Femur (tissue), 1 donor: ENCODE measurements at regions not wholly inside any gene's neighbourhood (a gene's known extent, or its start where the extent isn't known, plus 50 kb on each side); places are given as distances from the start of the nearest gene placed in this dataset.

Experiments used
- DNase-seq: peaks from one replicate; pipeline ENCODE4 v3.0.0-alpha.2; 2017

DNA sequence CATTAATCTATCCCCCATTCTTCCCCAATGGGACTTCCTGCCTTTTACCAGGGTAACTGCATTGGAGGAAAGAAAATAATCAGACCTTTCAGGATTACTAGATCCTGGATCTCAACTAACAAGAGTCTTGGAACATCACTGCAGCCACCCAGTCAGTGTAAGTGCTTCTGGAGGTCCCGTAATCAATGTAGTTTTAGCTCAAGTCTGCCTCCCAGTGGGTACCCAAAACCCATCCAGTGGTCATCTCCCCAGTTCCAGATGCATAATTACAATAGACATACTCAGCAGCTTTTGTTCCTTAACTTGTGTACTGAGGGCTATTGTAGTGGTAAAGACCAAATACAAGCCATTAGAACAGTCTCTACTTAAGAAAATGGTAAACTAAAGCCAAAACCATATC is 319.1 kb downstream of the GPATCH2 start:
- DNase-seq, result no peak

DNA sequence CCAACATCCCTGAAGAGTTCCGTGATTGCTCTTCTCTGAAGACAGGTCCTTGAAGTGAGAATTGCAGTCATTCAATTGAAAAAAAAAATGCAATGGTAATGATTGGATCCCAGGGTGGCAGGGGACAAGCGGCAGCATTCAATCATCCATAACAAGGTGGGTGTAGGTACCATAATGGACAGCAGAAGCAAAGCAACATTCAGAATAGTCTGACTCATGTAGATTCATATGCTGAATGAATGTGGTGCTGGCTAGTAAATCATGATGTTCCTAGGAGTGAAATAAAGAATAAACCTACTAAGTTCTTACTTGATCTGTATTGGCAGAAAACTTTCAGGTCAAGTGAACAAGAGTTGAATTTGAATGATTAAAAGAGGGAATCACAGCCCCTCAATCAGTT is 319.6 kb downstream of the GPATCH2 start:
- DNase-seq, result no peak

DNA sequence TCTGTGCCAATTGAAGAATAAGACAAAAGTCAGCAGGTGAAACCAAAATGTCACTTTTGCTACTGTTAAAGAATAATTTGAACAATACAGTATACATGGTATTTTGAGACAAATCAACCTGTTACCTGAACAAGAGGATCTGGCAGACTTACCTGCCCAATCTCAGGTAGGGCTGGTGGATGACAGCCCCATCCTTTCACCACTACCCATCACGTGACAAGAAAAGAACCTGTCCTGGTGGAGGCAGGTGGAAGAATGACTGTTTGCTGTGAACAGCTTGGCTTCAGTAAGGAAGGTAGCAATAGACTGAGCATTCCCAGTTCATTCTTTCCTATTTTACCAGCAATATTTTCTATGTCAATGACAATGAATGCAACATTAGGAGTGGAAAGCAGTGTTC is 349.6 kb downstream of the GPATCH2 start:
- DNase-seq, result no peak

DNA sequence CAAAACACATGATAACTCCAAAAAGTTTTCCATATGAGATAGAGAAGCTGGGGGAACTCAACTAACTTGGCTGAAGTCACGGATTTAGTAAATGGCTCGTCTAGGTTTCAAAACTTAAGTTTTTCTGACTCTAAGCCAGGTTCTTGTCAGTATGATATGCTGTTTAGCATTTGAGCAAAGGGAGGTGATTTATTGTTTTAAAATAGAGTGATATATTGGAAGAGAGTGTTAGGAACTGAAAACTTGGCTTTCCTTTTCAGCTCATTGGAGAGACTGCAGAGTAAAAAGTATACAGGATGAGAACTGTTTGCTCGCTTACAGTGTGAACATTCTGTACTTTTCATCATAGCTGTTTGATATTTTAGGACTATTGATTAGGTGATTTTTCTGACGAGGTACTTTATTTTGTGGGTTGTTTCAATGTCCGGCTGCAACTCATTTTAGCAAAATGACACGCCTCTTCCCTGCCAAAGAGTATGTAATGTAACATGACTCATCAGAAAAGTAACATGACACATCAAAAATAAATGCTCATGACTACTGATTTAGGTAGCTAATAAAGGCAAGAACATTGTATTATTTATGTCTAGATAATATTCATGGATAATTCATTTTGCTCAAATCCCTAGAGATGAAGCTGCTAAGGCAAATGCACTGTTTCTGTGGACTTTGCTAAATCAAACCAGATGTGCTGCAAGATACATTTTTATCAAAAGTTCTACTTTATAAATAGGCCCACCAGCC is 355.1 kb downstream of the GPATCH2 start:
- no peak for DNase-seq

DNA sequence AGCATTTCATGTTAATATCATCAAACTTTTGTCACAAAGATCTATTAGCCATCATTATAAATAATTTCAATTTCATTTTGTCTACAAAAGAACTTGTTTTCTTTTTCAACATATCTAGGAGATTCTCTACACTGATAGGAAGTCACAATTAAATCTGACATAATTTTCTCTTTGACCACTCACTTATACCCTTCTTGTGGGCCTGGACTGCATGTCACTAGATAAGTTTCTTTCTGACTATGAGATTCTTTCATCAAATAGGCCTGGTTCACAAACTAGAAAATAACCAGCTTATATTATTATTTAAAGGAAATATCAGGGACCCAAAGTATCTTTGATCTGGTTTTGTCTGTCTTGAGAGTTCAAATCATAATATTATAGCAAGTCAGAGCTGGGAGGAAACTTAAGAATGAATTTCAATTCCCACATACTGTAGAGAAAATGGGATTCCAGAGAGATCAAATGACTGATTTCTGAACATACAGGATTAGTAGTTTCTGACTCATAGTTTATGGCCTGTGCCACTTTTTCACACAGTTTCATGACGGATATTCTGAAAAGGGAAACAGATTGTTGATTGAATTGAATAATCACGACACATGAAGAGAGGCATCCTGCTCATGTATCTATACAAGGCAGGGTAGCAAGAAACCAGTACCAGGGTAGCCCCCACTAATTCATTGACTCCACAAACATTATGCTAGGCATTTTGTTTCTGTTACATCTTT is 355.8 kb downstream of the GPATCH2 start:
- no peak for DNase-seq

DNA sequence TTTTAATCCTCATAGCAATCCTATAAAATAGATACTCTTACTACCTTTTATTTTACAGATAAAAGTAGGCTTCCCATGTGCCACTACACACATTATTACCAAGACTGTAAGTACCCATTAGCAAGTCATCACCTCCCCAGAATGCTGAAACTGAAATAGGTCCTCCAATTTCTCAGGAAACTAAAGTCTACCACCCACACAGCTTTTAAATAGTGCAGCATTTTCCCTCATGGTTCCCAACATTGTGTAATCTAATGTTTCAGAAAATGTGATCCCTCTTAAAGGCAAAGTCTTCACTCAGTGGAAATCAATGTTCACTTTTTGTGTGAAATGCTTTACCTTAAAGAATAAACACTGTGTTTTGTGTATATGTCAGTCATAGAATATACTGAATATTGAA is 356.5 kb downstream of the GPATCH2 start:
- no peak for DNase-seq

DNA sequence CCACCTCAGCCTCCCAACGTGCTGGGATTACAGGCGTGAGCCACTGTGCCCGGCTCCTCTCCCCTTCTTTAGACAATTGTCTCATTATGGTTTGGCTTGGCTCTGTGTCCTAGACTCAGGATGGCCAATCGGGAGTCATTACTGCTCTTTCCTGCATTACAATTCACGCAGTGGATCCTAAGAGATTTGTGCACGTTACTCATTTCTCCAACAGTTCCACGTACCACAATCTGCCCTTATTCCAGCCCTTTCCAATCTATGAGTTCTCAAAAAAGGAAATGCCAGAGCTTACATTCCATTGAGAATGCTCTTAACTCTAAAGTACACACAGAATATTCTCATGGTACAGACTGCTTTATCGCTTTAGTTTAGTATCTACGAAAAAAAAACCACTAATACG is 357.0 kb downstream of the GPATCH2 start:
- DNase-seq, result no peak

DNA sequence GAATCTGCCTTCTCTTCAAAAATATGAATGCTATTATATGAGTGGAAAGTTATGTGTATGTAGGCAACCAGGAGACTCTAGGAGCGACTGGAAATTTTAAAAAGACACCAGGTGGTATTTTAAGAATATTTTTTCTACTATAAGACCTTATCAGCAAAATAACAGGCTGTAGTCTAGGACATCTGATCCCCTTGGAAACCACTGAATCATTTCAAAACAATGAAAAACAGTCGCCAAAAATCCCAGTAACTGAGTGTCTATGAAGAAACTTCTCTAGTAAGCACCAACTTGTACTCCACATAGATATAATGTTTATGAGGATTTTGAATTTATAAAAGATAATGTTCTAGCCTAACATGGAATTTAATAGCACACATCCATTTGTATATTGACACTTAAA is 358.5 kb downstream of the GPATCH2 start:
- no peak for DNase-seq

DNA sequence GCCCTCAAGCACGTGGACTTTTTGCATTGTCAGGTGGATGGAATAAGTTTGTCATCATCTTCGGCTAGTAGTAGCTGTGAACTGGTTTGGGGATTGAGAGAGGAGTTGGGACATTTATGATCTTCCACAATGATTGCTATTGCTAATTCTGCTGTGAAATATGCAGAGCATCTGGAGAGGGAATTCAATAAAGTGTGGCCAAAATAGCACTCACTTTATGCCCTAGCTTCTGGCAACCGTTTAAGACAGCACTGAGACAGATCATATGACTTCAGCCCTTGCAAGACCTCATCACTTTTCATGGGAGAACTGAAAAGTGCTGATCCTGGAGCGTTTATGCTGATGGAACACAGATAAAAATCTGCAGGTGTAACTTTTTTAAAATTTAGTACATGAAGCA is 360.8 kb downstream of the GPATCH2 start:
- no peak for DNase-seq

DNA sequence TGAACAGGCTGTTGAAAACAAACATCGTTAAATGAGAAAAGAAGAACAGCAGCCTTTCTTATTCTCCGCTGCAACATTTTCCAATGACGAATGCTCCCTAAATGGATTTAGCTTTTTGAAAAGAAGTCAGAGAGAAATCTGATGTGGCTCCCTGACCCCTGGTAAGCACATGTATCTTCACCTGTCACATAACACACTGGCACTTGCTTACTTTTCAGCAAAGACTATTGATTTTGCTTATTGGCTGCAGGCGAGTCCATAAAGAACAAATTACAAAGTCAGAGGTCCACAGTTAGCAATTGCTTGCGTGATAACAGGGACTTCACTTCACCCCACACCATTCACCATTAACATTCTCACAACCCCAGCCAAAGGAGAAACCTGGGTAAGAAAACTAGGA is 362.8 kb downstream of the GPATCH2 start:
- DNase-seq, result no peak

DNA sequence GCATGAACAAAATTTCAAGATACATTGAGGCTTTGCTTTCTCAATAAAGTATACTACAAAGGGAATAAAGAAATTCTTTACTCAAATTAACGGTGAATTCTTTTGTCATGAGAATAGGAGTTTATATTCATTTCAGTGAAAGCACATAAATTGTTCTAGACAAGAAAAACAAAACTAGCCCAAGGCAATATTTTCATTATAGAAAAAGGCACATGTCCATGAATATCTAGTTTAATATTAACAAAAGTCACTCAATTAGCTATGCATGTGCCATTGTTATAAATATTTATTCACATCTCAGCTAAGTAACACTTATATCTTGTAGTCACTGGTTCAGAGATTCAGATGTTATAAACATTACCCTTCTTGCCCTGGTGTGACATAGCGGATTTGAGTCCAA is 369.3 kb downstream of the GPATCH2 start:
- DNase-seq, result no peak

DNA sequence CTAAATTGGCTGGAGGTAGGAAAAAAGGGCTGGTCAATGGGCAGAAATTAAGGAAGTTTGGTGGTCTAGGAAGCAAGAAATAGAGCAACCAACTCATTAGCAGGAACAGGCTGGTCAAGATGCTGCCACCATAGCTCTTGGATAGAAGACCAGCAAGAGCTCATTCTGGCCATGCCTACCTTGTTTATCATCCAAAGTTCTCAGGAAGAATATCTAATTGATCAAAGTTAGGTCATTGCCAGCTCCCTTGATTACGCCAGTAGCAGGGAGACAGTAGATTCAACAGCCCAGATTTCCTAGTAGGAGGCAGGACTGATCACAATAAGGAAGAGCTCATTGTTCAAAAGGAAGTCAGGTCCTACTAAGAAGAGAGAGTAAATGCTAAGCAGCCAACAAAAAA is 370.2 kb downstream of the GPATCH2 start:
- no peak for DNase-seq

DNA sequence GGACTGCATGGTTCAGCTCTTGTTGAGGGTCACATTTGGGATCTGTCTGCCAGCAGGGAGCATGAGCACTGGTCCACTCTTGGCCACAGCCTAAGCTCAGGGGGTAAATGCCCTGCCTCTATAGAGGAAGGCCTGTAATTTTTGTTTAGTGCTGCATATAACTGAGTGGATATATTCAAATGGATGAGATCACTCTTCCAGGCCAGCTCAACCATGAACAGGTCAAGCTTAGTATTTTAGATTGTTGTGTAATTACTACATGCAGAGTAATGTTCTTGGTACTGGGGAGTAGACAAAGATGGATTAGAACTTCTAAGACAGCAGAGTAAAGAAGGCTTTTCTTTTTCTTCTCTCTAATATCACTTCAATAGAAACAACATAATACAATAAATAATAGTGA is 376.9 kb downstream of the GPATCH2 start:
- no peak for DNase-seq

DNA sequence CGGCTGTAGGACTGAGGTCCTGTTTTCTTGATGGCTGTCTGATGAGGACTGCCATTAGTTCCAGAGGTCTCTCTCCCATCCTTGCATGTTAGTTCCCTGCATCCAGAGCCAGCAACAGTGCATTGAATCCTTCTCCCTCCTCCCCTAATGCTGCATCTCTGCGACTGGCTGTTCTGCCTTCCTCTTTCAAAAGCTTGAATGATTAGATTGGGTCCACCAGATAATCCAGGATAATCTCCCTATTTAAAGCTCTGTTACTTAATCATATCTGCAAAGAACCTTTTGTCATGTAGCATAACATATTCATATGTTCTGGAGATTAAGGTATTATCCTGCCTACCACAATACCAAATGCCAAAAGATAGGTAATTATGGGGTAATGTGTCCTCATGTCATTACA is 377.5 kb downstream of the GPATCH2 start:
- no peak for DNase-seq

DNA sequence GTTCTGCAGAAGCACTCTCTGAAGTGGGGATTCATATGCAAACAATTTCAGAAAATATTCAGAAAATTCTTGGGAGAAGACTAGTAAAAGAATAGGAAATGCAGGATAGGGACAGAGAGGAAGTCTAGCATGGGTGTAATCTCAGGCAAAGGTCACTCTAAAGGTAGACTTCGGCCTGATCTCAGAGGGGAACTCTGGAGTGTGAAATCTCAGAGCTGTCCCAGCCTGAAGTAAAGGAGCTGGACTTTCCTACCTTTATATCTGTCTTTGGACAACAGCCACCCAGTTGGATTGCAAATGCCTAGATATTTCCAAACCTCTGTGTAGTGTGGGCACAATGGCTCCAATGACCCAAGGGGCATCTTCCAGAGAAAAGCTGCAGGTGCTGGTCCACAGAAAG is 379.8 kb downstream of the GPATCH2 start:
- DNase-seq, result no peak

DNA sequence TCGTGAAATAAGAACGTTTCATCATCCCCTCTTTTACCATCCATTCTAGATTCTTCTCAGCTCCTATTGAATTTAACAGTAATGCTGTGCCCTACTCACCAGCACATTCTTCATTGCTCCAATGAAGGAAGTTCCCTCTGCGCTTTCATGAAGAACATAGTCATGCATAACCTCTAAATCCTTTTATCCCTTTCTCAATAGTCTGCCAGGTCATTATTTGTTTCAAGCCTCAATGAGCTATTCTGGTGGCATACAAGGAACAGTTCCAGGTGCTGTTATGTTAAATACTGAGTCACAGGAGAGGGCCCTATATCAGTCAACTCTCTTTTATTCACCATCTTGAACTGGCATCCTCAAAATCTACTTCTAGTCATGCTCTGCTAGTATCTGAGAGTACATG is 381.0 kb downstream of the GPATCH2 start:
- no peak for DNase-seq

DNA sequence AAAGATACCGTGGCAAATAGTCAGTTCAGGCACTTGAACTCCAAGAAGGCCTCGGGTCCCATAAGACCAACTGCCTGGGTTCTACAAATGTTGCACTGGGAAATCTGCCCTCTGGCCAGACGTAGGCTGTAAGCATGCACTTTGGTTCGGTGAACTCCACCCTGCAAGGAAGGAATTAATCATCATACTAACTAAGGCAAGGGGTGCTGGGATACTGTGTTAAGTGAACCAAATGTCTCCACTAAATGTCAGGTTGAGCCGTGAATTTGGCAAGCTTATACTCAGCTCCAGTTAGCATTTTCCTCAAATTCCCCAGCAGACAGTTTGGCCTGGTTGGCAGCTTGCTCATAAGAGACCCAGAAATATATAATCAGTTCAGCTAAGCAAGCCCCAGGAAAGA is 385.9 kb downstream of the GPATCH2 start:
- no peak for DNase-seq

DNA sequence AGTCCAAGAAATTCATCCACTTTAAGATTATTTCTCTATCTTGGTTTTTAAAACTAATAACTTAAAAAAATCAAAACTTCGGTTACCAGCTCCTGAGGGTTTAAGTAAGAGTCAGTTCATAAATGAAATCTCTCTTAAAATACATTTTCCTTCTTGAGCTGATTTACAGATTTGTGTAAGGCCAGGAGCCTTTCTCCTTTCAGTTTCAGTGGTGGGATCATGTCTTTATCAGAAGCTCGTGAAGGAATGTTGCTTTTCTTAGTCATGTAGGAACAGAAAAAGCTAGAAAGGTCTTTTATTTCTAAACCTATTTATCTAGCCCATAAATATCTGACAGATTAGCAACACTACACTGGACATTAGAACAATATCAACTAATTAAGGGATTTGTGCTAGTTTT is 390.2 kb downstream of the GPATCH2 start:
- DNase-seq, result no peak

DNA sequence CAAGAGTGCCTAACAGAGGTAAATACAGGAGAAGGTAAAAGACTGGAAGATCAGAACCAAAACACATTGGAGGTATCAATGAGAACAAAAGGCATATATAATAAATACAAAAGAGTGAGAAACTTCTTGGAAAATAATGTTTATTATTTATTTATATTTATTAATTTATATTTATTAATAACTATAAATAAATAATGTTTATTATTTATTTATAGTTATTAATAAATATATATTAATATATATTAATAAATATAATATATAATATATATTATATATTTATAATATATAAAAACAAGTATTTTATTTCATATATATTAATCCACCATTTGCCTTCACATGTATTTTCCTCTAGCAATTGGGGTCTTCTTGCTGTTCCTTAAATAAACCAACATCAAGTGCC is 391.9 kb downstream of the GPATCH2 start:
- no peak for DNase-seq

DNA sequence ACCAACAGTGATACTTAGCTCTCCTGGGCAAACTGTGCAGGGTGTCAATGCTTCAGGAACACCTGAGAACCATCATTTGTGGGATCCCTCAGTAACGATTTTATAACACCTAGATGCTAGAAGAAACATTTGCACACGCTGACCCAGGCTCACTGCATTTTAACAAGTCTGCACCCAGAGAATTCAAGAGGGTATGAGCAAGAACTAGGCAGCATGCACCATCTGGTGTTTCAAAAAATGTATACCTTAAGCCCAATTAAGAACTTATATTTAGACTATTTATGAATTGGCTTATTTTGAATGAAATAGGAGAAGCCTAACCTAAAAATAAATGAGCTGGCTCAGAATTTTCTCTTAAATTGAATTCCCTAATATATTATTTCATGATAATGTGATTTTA is 400.5 kb downstream of the GPATCH2 start:
- DNase-seq, result no peak

DNA sequence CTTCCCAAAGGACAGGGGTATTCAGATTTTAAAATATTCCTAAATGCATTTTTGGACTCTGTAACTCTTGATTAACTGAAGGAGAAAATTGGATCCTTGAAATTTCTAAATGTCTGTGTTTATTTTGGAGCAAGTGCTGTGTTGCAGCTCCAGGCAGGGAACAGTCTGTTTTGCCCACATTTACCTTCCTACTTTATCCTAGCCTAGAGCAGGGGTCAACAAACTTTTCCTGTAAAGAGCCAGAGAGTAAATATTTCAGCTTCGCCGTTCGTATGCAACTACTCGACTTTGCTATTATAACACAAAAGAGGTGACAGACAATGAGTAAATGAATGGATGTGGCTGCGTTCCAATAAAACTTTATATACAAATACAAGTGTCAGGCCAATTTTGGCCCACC is 402.2 kb downstream of the GPATCH2 start:
- DNase-seq, result no peak

DNA sequence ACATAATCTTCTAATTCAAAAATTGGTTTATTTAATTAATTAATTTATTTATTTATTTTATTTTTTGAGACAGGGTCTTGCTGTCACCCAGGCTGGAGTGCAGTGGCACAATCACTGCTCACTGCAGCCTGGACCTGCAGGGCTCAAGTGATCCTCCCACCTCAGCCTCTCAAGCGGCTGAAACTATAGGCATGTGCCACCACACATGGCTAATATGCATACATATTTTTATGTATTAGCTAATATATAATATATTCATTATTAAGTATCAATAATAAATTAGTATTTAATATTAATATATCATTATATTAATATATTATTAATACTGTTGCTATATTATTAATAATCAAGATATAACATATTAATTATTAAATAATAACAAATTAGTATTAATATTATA is 406.7 kb downstream of the GPATCH2 start:
- no peak for DNase-seq

DNA sequence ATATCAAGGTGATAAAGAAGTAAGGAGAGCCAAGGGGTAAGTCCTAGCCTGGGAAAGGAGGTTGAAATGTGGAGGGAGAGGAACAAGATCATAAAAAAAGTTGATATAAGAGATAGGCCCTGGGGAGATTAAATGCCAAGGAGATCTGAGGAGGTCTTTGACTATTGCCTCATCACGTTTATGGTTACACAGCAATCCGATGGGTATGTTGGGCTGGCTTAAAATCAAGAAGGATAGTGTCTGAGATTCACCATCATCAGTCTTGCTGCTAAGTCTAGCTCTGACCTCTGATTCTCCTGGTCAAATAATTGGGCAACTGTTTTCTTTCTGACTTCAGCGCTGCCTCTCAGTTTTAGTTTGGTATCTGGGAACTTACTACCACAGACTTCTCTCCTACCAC is 416.3 kb downstream of the GPATCH2 start:
- DNase-seq, result no peak

DNA sequence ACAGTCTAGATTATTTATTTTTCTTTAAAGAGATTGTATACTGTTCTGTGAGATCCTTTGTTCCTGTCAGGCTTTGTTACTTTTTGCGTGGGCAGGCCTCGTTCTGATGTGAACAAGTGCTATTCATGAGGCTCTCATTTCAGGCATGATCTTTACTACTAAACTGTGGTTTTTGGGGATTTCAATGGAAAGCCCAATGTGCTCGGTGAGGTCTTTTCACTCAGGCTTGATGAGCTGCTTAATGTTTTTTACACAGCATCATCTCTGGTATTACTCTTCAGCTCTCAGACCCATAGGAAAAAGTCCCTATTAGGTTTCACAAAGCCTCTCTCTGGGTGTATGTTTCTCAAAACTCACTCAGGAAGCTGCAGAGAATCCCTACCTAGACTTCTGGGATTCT is 419.4 kb downstream of the GPATCH2 start:
- DNase-seq, result no peak

DNA sequence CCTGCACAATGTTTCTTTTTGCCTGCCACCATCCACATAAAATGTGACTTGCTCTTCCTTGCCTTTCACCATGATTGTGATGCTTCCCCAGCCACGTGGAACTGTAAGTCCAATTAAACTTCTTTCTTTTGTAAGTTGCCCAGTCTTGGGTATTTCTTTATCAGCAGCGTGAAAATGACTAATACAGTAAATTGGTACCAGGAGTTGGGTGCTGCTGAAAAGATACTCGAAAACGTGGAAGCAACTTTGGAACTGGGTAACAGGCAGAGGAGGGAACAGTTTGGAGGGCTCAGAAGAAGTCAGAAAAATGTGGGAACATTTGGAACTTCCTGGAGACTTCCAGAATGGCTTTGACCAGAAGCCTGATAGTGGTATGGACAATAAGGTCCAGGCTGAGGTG is 425.3 kb downstream of the GPATCH2 start:
- no peak for DNase-seq
